ENCODE measurements at regions not wholly inside any gene's neighbourhood (a gene's known extent, or its start where the extent isn't known, plus 50 kb on each side); places are given as distances from the start of the nearest gene placed in this dataset.

DNA sequence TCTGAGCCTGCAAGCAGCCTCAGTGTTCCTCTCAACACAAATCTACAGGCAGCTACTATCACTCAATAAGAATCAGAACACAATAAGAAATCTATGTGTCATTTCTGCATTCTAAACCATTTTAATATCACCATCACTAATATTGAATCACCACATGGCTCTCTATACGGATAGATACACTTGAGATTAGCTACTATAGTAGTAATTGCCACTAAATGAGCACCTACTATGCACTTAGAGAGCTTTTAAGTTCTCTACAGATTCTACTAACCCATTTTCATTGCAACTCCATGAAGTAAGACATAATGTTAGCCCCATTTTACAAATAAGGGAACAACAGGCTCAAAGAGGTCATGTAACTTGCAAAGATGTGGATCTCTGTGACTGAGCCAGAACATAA lies 132.8 kb upstream of the DYNLRB2 start:
- TF ChIP-seq, protein P1, sequence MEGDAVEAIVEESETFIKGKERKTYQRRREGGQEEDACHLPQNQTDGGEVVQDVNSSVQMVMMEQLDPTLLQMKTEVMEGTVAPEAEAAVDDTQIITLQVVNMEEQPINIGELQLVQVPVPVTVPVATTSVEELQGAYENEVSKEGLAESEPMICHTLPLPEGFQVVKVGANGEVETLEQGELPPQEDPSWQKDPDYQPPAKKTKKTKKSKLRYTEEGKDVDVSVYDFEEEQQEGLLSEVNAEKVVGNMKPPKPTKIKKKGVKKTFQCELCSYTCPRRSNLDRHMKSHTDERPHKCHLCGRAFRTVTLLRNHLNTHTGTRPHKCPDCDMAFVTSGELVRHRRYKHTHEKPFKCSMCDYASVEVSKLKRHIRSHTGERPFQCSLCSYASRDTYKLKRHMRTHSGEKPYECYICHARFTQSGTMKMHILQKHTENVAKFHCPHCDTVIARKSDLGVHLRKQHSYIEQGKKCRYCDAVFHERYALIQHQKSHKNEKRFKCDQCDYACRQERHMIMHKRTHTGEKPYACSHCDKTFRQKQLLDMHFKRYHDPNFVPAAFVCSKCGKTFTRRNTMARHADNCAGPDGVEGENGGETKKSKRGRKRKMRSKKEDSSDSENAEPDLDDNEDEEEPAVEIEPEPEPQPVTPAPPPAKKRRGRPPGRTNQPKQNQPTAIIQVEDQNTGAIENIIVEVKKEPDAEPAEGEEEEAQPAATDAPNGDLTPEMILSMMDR (conservative IDR thresholded peaks at IDR 0.05) = no peak
- TF ChIP-seq ZFX (IDR thresholded peaks at IDR 0.05) = no peak

Data from C4-2B (cell line).